ENCODE measurements at regions not wholly inside any gene's neighbourhood (a gene's known extent, or its start where the extent isn't known, plus 50 kb on each side); places are given as distances from the start of the nearest gene placed in this dataset.

DNA sequence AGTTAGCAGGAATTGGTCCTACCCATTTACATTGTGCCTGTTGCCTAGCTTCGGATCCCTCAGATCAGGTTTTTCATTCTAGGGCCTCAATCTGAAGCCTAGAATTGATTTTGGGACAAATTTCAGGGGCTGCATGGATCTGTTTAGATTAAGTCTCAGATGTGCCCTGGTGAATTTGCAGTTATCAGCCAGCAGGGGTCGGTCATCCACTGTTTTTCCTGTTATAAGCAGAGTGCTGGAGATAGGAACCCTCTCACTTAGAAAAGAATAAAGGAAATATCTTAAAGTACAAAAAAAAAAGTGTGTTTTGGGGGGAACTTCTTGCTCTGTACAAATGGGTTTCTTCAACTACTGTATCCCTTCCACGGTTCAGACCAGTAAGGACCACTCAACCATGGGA lies 212.5 kb downstream of the BCHE start:
- TF ChIP-seq ZNF70 (CRISPR knock-in tag; IDR thresholded peaks at IDR 0.05) (no peak), ZNF565 (CRISPR knock-in tag; conservative IDR thresholded peaks at IDR 0.05; ENCODE audit: low read depth) (no peak), ARNTL (CRISPR knock-in tag; IDR thresholded peaks at IDR 0.05; ENCODE audit: borderline replicate concordance, low read depth) (no peak), ZFP3 (CRISPR knock-in tag; IDR thresholded peaks at IDR 0.05) (no peak)
- TF ChIP-seq, protein P1, sequence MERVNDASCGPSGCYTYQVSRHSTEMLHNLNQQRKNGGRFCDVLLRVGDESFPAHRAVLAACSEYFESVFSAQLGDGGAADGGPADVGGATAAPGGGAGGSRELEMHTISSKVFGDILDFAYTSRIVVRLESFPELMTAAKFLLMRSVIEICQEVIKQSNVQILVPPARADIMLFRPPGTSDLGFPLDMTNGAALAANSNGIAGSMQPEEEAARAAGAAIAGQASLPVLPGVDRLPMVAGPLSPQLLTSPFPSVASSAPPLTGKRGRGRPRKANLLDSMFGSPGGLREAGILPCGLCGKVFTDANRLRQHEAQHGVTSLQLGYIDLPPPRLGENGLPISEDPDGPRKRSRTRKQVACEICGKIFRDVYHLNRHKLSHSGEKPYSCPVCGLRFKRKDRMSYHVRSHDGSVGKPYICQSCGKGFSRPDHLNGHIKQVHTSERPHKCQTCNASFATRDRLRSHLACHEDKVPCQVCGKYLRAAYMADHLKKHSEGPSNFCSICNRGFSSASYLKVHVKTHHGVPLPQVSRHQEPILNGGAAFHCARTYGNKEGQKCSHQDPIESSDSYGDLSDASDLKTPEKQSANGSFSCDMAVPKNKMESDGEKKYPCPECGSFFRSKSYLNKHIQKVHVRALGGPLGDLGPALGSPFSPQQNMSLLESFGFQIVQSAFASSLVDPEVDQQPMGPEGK (CRISPR knock-in tag; IDR thresholded peaks at IDR 0.05; ENCODE audit: borderline replicate concordance), result no peak
- TF ChIP-seq, protein P2, sequence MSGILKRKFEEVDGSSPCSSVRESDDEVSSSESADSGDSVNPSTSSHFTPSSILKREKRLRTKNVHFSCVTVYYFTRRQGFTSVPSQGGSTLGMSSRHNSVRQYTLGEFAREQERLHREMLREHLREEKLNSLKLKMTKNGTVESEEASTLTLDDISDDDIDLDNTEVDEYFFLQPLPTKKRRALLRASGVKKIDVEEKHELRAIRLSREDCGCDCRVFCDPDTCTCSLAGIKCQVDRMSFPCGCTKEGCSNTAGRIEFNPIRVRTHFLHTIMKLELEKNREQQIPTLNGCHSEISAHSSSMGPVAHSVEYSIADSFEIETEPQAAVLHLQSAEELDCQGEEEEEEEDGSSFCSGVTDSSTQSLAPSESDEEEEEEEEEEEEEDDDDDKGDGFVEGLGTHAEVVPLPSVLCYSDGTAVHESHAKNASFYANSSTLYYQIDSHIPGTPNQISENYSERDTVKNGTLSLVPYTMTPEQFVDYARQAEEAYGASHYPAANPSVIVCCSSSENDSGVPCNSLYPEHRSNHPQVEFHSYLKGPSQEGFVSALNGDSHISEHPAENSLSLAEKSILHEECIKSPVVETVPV (CRISPR knock-in tag; IDR thresholded peaks at IDR 0.05), result no peak
